22Rv1 (cell line): ENCODE measurements at regions not wholly inside any gene's neighbourhood (a gene's known extent, or its start where the extent isn't known, plus 50 kb on each side); places are given as distances from the start of the nearest gene placed in this dataset.
"Not testable (repeated sequence)": the region's sequence is repeated elsewhere in the genome, so short reads cannot be mapped to it uniquely, and the experiment has no call there.

Experiments
- ZFX ChIP-seq: fragments of 450-650 bp; IDR thresholded peaks from 2 replicates; pipeline ENCODE4 v1.6.1; 2017; ENCODE audit warnings: antibody characterized with exemption, borderline replicate concordance
- TF ChIP-seq, protein P1 (sequence below): fragments of 450-650 bp; IDR thresholded peaks from 2 replicates; pipeline ENCODE4 v1.5.1; 2017; ENCODE audit warnings: mild to moderate bottlenecking

- TF ChIP-seq, protein P1, sequence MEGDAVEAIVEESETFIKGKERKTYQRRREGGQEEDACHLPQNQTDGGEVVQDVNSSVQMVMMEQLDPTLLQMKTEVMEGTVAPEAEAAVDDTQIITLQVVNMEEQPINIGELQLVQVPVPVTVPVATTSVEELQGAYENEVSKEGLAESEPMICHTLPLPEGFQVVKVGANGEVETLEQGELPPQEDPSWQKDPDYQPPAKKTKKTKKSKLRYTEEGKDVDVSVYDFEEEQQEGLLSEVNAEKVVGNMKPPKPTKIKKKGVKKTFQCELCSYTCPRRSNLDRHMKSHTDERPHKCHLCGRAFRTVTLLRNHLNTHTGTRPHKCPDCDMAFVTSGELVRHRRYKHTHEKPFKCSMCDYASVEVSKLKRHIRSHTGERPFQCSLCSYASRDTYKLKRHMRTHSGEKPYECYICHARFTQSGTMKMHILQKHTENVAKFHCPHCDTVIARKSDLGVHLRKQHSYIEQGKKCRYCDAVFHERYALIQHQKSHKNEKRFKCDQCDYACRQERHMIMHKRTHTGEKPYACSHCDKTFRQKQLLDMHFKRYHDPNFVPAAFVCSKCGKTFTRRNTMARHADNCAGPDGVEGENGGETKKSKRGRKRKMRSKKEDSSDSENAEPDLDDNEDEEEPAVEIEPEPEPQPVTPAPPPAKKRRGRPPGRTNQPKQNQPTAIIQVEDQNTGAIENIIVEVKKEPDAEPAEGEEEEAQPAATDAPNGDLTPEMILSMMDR, result not testable (repeated sequence)
- TF ChIP-seq ZFX, result not testable (repeated sequence)
Observed at GRCh38 chr17:30726310-30726709, 98.2 kb downstream of the CRLF3 start.
